CD8-positive, alpha-beta memory T cell (primary cell): ENCODE measurements at regions not wholly inside any gene's neighbourhood (a gene's known extent, or its start where the extent isn't known, plus 50 kb on each side); places are given as distances from the start of the nearest gene placed in this dataset.

Experiments used
- CTCF ChIA-PET: fragments of 350-600 bp; sonication (Branson Sonifier 250); formaldehyde crosslinking; loops from one replicate; lab custom pipeline; 2021; ENCODE audit warnings: antibody characterized with exemption; lab: Charles Lee
- POLR2A ChIA-PET: fragments of 350-600 bp; sonication (Branson Sonifier 250); formaldehyde crosslinking; loops from one replicate; lab custom pipeline; 2021; ENCODE audit warnings: antibody characterized with exemption; lab: Charles Lee
- DNase-seq, 5 donors: peaks; one replicate each; pipeline versions ENCODE4 v3.0.0 to v3.0.0-alpha.2; 2020 to 2022; ENCODE audit warnings: mixed read lengths in 1 of 5
- H3K27ac ChIP-seq: one replicate; pipeline ENCODE4 v1.7.0; 2013; ENCODE audit warnings: low read depth, mild to moderate bottlenecking, low read length, moderate library complexity
- H3K27me3 ChIP-seq: 2 replicates; pipeline ENCODE4 v1.7.0; 2013; ENCODE audit warnings: low read length, mild to moderate bottlenecking; ENCODE audit not compliant: insufficient read depth, poor library complexity, severe bottlenecking
- H3K36me3 ChIP-seq: 2 replicates; pipeline ENCODE4 v1.7.0; 2013; ENCODE audit warnings: mild to moderate bottlenecking, low read length, moderate library complexity; ENCODE audit not compliant: insufficient read depth
- H3K4me1 ChIP-seq: 2 replicates; pipeline ENCODE4 v1.7.0; 2013; ENCODE audit warnings: mild to moderate bottlenecking, low read length, moderate library complexity; ENCODE audit not compliant: insufficient read depth
- H3K4me3 ChIP-seq: 2 replicates; pipeline ENCODE4 v1.7.0; 2013; ENCODE audit warnings: mild to moderate bottlenecking, low read length
- H3K9me3 ChIP-seq: 2 replicates; pipeline ENCODE4 v1.7.0; 2013; ENCODE audit warnings: mild to moderate bottlenecking, low read length
- H3K27ac Mint-ChIP-seq, 8 donors: one replicate each; pipeline ENCODE4 v1.8.0; 2020 to 2021; ENCODE audit warnings: mixed read lengths in 8 of 8, mild to moderate bottlenecking in 6 of 8, inconsistent platforms in 3 of 8, moderate library complexity in 3 of 8
- H3K27me3 Mint-ChIP-seq, 2 donors: one replicate each; pipeline ENCODE4 v1.8.0; 2020 to 2021; ENCODE audit warnings: mixed read lengths in 2 of 2, mild to moderate bottlenecking in 1 of 2, moderate library complexity in 1 of 2
- H3K36me3 Mint-ChIP-seq, 3 donors: one replicate each; pipeline ENCODE4 v1.8.0; 2020 to 2021; ENCODE audit warnings: mixed read lengths in 3 of 3, inconsistent platforms in 1 of 3, mild to moderate bottlenecking in 1 of 3
- H3K4me1 Mint-ChIP-seq, 3 donors: one replicate each; pipeline ENCODE4 v1.8.0; 2020 to 2021; ENCODE audit warnings: mixed read lengths in 3 of 3, inconsistent platforms in 1 of 3, mild to moderate bottlenecking in 1 of 3
- H3K4me3 Mint-ChIP-seq, 7 donors: one replicate each; pipeline ENCODE4 v1.8.0; 2020 to 2021; ENCODE audit warnings: mixed read lengths in 7 of 7, mild to moderate bottlenecking in 6 of 7, moderate library complexity in 4 of 7, inconsistent platforms in 2 of 7
- H3K9me3 Mint-ChIP-seq, 5 donors: one replicate each; pipeline ENCODE4 v1.8.0; 2020 to 2022; ENCODE audit warnings: mixed read lengths in 5 of 5, mild to moderate bottlenecking in 3 of 5, moderate library complexity in 2 of 5, inconsistent platforms in 1 of 5

DNA sequence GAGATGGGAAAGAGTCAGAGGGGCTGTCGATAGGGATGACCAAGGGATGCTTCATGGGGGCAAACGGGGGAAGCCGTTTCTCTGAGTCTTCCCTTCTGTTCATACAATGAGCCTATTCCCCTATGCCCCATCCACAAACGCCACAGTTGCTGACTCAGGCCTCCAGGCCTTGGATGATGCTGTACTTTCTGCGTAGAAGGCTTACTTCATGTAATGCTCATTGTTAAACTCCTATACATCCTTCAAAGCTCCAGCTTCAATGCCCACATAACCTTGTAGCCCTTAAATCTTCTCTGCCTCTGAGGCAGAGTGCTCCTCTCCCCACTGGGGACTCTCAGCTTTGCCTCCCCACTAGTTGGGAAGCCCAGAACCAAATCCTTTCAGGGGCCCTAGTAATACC is 120.3 kb downstream of the PTPRS start:
- peaks cover 4 to 24% of the 10 kb centered on the region in 2 donors for H3K27me3 Mint-ChIP-seq
- CTCF ChIA-PET: no interaction called here
- no peak for DNase-seq

DNA sequence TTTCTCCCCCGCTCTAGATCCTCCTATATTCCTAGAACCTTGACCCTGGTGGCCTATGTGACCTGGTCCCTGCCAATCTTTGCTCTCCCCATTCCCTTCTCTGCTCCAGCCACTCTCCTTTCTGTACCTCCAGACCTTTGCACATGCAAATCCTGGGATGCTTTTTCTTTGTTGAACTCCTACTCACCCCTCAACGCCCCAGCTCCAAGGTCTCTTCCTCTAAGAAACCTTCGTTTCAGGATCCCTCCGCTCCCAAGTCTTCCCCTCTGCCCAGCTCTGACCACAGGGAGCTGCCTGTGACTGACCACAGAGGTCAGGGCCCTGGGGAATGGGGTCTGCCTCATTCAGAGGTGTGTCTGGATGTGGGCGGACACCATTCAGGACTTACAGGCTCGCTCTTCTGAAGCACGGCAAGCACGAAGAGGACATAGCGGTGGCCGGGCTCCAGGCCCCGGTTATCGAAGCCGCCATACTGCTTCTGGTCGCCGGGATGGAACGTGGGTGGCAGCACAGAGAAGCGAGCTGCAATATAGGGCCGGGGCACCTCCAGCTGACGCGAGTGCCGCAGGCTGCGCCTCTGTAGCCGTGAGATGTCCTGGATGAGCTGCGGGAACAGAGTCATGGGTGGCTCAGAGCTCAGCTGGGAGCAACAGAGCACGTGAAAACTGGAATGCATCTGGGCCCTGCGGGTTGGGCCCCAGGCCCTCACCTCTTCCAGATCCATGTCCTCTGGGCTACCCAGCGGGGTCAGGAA is 120.9 kb downstream of the PTPRS start:
- H3K9me3 ChIP-seq: no peaks in the 10 kb centered on the region
- H3K27me3 Mint-ChIP-seq: peaks cover 2 to 27% of the 10 kb centered on the region in 2 donors
- no peak overlapping the region for H3K4me3 ChIP-seq
- CTCF ChIA-PET: no interaction called here
- no peak overlapping the region for H3K4me3 Mint-ChIP-seq
- H3K27ac ChIP-seq: no peak overlapping the region
- no peaks in the 10 kb centered on the region for H3K4me1 Mint-ChIP-seq
- POLR2A ChIA-PET: no interaction called here
- no peaks in the 10 kb centered on the region for H3K4me1 ChIP-seq
- no peaks in the 10 kb centered on the region for H3K36me3 ChIP-seq
- no peaks in the 10 kb centered on the region for H3K27me3 ChIP-seq
- no peak for DNase-seq
- no peaks in the 10 kb centered on the region for H3K9me3 Mint-ChIP-seq
- no peaks in the 10 kb centered on the region for H3K36me3 Mint-ChIP-seq
- H3K27ac Mint-ChIP-seq: no peak overlapping the region

More for the DNA sequence above, 120.3 kb downstream of the PTPRS start:
- Mint-ChIP-seq H3K4me1 (no peaks in the 10 kb centered on the region), H3K27ac (no peak overlapping the region), H3K9me3 (no peaks in the 10 kb centered on the region), H3K4me3 (no peak overlapping the region), H3K36me3 (no peaks in the 10 kb centered on the region)
- POLR2A ChIA-PET: no interaction called here
- Histone ChIP-seq H3K36me3 (no peaks in the 10 kb centered on the region), H3K27me3 (no peaks in the 10 kb centered on the region), H3K9me3 (no peaks in the 10 kb centered on the region), H3K4me3 (no peak overlapping the region), H3K27ac (no peak overlapping the region), H3K4me1 (no peaks in the 10 kb centered on the region)

DNA sequence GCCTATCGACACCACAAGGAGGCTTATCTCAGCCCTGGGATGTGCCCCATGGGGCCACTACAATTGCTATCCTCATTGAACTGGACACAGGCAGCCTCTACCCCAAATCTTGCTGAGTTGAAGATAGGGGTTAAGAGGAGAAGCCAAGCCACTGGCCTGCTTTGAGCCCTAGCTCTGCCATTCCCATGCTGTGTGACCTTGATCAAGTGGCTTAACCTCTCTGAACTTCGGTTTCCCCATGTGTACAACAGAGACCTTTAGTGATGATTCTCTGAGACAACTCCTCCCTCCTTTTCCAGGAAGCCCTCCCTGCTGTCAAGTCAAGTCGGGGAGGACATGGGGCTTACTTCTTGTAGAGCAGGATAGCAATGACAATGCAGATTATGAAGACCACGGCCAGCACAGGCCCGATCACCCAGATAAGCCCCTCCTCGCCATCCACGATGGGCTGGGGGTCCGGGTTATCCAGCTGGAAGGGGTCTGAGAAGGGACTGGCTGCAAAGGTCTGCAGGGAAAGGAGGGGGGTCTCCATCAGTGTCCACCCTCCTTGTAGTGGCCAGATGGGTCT is 121.6 kb downstream of the PTPRS start:
- no peak for DNase-seq
- no peaks in the 10 kb centered on the region for H3K27me3 ChIP-seq
- H3K4me1 ChIP-seq: no peaks in the 10 kb centered on the region
- no peaks in the 10 kb centered on the region for H3K36me3 ChIP-seq
- Mint-ChIP-seq H3K36me3 (no peaks in the 10 kb centered on the region), H3K27ac (peak overlapping the region in 1 of 8 donors; percentile 14), H3K4me1 (no peaks in the 10 kb centered on the region), H3K4me3 (no peak overlapping the region), H3K9me3 (no peaks in the 10 kb centered on the region), H3K27me3 (peaks cover 2 to 22% of the 10 kb centered on the region in 2 donors)
- H3K27ac ChIP-seq: no peak overlapping the region
- H3K4me3 ChIP-seq: no peak overlapping the region
- no peaks in the 10 kb centered on the region for H3K9me3 ChIP-seq
- CTCF ChIA-PET: no interaction called here
- POLR2A ChIA-PET: no interaction called here

DNA sequence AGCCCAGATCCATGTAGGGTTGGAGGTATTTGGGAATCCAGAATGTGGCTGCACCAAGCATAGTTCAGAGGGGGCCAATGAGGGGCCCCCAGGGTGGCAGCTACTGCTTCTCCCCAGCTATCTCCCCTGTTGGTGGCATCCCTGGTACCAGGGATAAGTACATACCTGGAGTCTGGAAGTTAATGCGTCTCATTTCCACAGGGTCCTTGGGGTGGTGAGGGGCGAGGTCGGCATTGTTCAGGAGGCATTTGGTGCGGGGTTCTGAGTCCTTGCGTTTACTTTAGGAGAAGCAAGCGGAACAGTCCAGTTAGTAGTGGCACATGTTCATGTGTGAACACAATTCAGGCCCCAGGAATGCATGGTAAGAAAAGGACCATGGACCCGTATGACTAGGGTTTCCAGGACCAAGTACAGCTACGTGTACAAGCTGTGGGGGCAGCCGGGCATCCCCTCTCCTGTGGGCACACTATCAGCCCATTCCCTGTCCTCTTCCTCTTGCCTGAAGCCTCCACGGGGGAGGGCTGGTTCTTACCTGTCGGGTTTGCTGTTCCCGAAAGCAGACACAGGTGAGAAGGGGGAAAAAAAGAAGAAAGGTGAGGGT is 122.3 kb downstream of the PTPRS start:
- H3K4me1 Mint-ChIP-seq: no peaks in the 10 kb centered on the region
- POLR2A ChIA-PET: no interaction called here
- no peak overlapping the region for H3K27ac ChIP-seq
- H3K27me3 ChIP-seq: no peaks in the 10 kb centered on the region
- H3K36me3 Mint-ChIP-seq: peaks cover 0 to under 1% (median 0%) of the 10 kb centered on the region in 3 donors
- H3K4me3 Mint-ChIP-seq: no peak overlapping the region
- H3K4me1 ChIP-seq: no peaks in the 10 kb centered on the region
- H3K27me3 Mint-ChIP-seq: peaks cover 2 to 23% of the 10 kb centered on the region in 2 donors
- no peak for DNase-seq
- no peak overlapping the region for H3K4me3 ChIP-seq
- H3K27ac Mint-ChIP-seq: no peak overlapping the region
- H3K9me3 Mint-ChIP-seq: no peaks in the 10 kb centered on the region
- CTCF ChIA-PET: interaction anchor here (1.3 kb wide), 1 partner anchor 8 kb away, joined by 3 read pairs; no protein-coding TSS in a partner anchor
- H3K36me3 ChIP-seq: no peaks in the 10 kb centered on the region
- H3K9me3 ChIP-seq: no peaks in the 10 kb centered on the region

DNA sequence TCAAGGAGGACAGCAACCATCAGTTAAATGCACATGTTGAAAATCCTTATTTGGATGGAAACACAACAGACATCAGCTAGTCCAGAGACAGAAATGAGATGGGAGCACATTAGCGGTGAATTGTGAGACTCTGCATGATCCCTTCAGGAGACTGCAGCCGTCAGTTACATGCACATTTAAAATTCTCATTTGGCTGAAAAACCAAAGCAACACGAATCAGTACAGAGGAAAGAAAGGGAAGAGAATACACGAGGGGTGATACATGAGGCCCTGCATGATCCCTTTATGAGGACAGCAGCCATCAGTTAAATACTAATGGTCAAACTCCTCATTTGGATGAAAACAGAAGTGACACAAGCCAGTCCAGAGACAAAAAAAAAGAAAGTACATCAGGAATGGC is 123.4 kb downstream of the PTPRS start:
- no peaks in the 10 kb centered on the region for H3K4me1 ChIP-seq
- H3K4me1 Mint-ChIP-seq: no peaks in the 10 kb centered on the region
- no peak overlapping the region for H3K27ac Mint-ChIP-seq
- no peaks in the 10 kb centered on the region for H3K27me3 ChIP-seq
- peaks cover 4 to 29% of the 10 kb centered on the region in 2 donors for H3K27me3 Mint-ChIP-seq
- ChIA-PET POLR2A (no interaction called here), CTCF (no interaction called here)
- H3K36me3 Mint-ChIP-seq: peaks cover 0 to 5% (median 2%) of the 10 kb centered on the region in 3 donors
- H3K4me3 ChIP-seq: no peak overlapping the region
- H3K4me3 Mint-ChIP-seq: no peak overlapping the region
- H3K9me3 ChIP-seq: no peaks in the 10 kb centered on the region
- no peak overlapping the region for H3K27ac ChIP-seq
- no peak for DNase-seq
- no peaks in the 10 kb centered on the region for H3K9me3 Mint-ChIP-seq
- H3K36me3 ChIP-seq: no peaks in the 10 kb centered on the region

DNA sequence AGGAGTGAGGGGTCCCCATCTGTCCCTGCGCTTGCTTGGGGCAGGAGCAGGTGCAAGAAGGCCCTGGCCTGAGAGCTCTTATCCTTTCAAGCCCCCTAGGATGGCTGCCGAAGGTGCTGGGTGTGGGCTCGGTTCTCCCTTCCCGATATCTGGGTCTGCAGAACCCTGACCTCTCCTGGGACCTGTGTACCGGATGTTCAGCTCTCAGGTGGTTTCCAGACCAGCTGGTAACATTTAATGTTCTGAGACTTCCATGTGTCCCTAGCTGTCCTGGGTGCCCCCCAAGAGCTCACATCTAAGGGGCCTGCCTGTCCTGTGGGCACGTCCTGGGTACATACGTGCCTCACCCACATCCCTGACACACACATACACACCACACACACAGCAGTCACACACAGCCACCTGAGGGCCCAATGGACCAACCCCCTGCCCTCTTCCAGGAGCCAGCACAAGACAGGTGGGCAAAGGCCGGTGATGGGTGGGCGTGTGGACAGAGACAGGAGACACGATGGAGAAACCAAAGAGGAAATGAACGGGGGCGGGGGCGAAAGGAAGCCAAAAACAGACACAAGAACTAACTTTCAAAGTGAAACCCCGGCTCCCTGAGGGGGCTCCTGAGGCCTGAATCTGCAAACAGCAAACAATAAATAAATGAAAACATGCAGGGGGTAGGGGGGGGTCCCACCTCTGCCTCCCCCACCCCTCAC is 124.3 kb downstream of the PTPRS start:
- H3K27me3 ChIP-seq: no peaks in the 10 kb centered on the region
- Mint-ChIP-seq H3K27ac (no peak overlapping the region), H3K36me3 (peaks cover 0 to 5% (median 2%) of the 10 kb centered on the region in 3 donors), H3K27me3 (peaks cover 4 to 21% of the 10 kb centered on the region in 2 donors), H3K4me1 (no peaks in the 10 kb centered on the region), H3K4me3 (peak overlapping the region in 1 of 7 donors; percentile 39), H3K9me3 (no peaks in the 10 kb centered on the region)
- DNase-seq: no peak
- H3K27ac ChIP-seq: no peak overlapping the region
- ChIA-PET POLR2A (no interaction called here), CTCF (no interaction called here)
- no peaks in the 10 kb centered on the region for H3K9me3 ChIP-seq
- no peaks in the 10 kb centered on the region for H3K4me1 ChIP-seq
- no peaks in the 10 kb centered on the region for H3K36me3 ChIP-seq
- no peak overlapping the region for H3K4me3 ChIP-seq

DNA sequence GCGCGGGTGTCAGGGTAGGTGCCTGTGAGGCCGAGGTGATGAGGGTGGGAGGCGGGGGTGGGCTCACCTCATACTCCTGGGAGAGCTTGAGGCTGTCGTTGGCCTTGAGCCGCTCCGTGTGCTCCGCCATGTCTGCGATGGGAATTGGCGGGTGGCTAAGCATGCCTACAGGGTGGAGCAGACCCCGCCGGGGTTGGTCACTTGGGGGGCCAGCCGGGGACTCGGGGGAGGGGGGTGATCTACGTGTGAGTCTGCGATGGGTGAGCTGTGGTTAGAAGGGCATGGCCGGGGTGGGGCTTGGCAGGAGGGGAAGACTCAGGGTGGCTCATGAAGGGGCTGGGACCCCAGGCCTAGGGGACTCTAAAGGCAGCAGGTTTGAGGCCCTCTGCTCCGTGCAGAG is 125.2 kb downstream of the PTPRS start:
- CTCF ChIA-PET: no interaction called here
- H3K27ac ChIP-seq: no peak overlapping the region
- POLR2A ChIA-PET: no interaction called here

DNA sequence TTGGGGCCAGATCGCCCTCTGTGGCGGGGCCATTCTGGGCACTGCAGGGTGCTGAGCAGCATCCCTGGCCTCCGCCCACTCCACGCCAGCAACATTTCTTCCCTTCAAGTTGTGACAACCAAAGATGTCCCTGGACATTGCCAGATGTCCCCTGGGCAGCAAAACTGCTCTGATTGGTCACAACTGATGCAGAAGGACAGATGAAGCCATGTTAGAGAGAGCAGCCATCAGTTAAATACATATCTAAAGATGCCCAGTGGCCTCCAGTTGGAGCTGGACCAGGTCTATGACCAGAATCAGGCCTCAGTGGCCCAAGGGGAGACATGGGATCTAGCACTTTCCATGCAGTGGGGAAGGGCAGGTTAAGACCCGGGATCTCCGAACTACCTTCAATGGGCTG is 125.7 kb downstream of the PTPRS start:
- H3K9me3 ChIP-seq: no peaks in the 10 kb centered on the region
- H3K27me3 ChIP-seq: no peaks in the 10 kb centered on the region
- H3K4me3 ChIP-seq: no peak overlapping the region
- no peaks in the 10 kb centered on the region for H3K4me1 Mint-ChIP-seq
- POLR2A ChIA-PET: no interaction called here
- H3K27ac Mint-ChIP-seq: no peak overlapping the region
- peaks cover 0 to 5% (median 2%) of the 10 kb centered on the region in 3 donors for H3K36me3 Mint-ChIP-seq
- peaks cover 2 to 18% of the 10 kb centered on the region in 2 donors for H3K27me3 Mint-ChIP-seq
- CTCF ChIA-PET: no interaction called here
- H3K36me3 ChIP-seq: no peaks in the 10 kb centered on the region
- H3K9me3 Mint-ChIP-seq: peaks cover 0 to 3% (median 0%) of the 10 kb centered on the region in 5 donors
- H3K4me3 Mint-ChIP-seq: no peak overlapping the region
- no peak overlapping the region for H3K27ac ChIP-seq
- H3K4me1 ChIP-seq: no peaks in the 10 kb centered on the region
- DNase-seq: no peak

More for the DNA sequence above, 125.2 kb downstream of the PTPRS start:
- Mint-ChIP-seq H3K27ac (no peak overlapping the region), H3K9me3 (peaks cover 0 to 3% (median 0%) of the 10 kb centered on the region in 5 donors), H3K27me3 (peaks cover 4 to 19% of the 10 kb centered on the region in 2 donors), H3K36me3 (peaks cover 0 to 5% (median 2%) of the 10 kb centered on the region in 3 donors), H3K4me3 (no peak overlapping the region), H3K4me1 (no peaks in the 10 kb centered on the region)
- H3K27me3 ChIP-seq: no peaks in the 10 kb centered on the region
- H3K9me3 ChIP-seq: no peaks in the 10 kb centered on the region
- no peak overlapping the region for H3K4me3 ChIP-seq
- H3K4me1 ChIP-seq: no peaks in the 10 kb centered on the region
- no peaks in the 10 kb centered on the region for H3K36me3 ChIP-seq
- no peak for DNase-seq
